ENCODE measurements at regions not wholly inside any gene's neighbourhood (a gene's known extent, or its start where the extent isn't known, plus 50 kb on each side); places are given as distances from the start of the nearest gene placed in this dataset.

DNA sequence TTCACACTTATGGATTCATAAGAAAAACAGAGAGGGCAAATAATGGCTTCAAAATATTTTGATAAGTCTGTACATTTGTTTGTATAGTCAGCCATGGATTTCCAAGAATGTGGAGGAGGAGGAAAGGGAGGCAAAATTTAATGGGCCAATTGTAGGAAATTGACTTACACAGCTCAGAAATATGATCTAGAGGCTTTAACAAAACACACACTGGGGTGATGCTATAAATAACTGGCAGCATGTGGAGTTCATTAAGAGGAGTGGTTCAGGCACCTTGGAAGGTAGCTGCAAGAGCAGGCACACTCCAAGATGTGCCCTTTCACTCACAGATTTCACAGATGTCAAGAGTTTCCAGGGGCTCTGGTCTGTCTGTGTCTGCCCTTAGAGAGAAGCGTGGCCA lies 193.4 kb upstream of the RASGRP1 start:
- TF ChIP-seq, protein P1, sequence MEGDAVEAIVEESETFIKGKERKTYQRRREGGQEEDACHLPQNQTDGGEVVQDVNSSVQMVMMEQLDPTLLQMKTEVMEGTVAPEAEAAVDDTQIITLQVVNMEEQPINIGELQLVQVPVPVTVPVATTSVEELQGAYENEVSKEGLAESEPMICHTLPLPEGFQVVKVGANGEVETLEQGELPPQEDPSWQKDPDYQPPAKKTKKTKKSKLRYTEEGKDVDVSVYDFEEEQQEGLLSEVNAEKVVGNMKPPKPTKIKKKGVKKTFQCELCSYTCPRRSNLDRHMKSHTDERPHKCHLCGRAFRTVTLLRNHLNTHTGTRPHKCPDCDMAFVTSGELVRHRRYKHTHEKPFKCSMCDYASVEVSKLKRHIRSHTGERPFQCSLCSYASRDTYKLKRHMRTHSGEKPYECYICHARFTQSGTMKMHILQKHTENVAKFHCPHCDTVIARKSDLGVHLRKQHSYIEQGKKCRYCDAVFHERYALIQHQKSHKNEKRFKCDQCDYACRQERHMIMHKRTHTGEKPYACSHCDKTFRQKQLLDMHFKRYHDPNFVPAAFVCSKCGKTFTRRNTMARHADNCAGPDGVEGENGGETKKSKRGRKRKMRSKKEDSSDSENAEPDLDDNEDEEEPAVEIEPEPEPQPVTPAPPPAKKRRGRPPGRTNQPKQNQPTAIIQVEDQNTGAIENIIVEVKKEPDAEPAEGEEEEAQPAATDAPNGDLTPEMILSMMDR (IDR thresholded peaks at IDR 0.05), result no peak
- TF ChIP-seq POLR2AphosphoS5 (IDR thresholded peaks at IDR 0.05) (no peak), POLR2A (IDR thresholded peaks at IDR 0.05) (no peak)
